ENCODE measurements at regions not wholly inside any gene's neighbourhood (a gene's known extent, or its start where the extent isn't known, plus 50 kb on each side); places are given as distances from the start of the nearest gene placed in this dataset.

DNA sequence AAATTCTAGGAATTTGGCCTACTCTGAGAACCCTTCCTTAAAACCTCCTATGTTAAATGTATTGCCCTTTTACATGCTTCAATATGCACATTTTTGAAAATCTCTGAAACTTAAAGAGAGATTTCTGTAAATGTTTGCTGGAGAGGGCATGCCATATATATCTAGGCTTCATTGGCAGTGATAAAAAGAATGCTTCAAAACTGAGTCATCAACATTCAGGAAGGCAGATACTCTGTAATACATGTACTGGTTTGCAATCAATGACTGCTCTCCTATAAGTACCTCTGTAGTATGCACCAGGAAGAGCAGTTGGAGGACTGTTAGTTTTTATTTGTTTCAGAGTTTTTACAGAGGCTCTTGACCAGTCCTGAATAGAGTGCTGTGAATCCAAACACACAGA lies 739.9 kb downstream of the SLC16A7 start:
- Histone ChIP-seq H3K9ac (ENCODE audit: low read depth in 1 of 2, low read length in 2 of 2) (no peak overlapping the region), H3K4me3 (ENCODE audit: low read depth in 1 of 3, low read length in 3 of 3) (no peak overlapping the region), H3K27me3 (ENCODE audit: control insufficient read depth in 4 of 4, insufficient read depth in 4 of 4, low read length in 3 of 4) (no peaks in the 10 kb centered on the region), H3K36me3 (ENCODE audit: control insufficient read depth in 4 of 4, insufficient read depth in 3 of 4, low read depth in 1 of 4, low read length in 3 of 4) (no peaks in the 10 kb centered on the region), H3K9me3 (ENCODE audit: control insufficient read depth in 4 of 4, low read length in 3 of 4) (no peaks in the 10 kb centered on the region), H3K27ac (ENCODE audit: low read depth in 1 of 2, low read length in 2 of 2) (no peak overlapping the region), H3K4me1 (ENCODE audit: control insufficient read depth in 4 of 4, insufficient read depth in 4 of 4, low read length in 3 of 4) (no peaks in the 10 kb centered on the region)
- no peak for DNase-seq (ENCODE audit: low spot score)
- TF ChIP-seq RAD21 (IDR thresholded peaks at IDR 0.05) = no peak
- TF ChIP-seq, protein P1, sequence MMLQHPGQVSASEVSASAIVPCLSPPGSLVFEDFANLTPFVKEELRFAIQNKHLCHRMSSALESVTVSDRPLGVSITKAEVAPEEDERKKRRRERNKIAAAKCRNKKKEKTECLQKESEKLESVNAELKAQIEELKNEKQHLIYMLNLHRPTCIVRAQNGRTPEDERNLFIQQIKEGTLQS (IDR thresholded peaks at IDR 0.05) = no peak

DNA sequence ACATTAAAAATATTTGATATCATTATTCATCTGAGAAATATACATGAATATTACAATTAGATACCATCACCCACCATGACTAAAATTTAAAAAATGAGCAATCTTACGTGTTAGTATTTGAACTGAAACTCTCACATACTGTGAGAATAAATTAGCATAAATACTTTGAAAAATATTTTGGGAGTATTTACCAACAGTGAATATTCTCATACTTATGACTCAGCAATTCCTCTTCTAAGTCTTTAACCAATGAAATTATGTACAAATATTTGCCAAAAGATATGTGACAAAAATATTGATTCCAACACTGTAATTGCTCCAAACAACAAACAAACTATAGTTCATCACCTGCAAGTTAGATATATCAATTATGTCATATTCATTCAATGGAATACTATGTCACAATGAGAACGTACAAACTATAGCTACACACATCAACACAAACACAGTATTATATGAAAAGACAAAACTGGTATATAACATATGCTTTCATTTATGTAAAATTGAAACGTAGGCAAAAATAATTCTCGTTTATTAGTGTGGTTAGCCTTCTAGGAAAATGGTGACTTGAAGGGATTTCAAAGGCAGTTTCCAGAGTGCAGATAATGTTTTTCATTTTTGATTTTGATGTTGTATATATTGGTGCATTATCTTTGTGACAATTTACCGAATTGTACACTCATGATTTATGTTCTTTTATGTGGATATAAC lies 742.2 kb downstream of the SLC16A7 start:
- no peak for DNase-seq (ENCODE audit: low spot score)
- no peak overlapping the region for H3K27ac ChIP-seq (ENCODE audit: low read depth in 1 of 2, low read length in 2 of 2)
- H3K4me3 ChIP-seq (ENCODE audit: low read depth in 1 of 3, low read length in 3 of 3) = no peak overlapping the region
- H3K9me3 ChIP-seq (ENCODE audit: control insufficient read depth in 4 of 4, low read length in 3 of 4) = no peaks in the 10 kb centered on the region
- no peaks in the 10 kb centered on the region for H3K4me1 ChIP-seq (ENCODE audit: control insufficient read depth in 4 of 4, insufficient read depth in 4 of 4, low read length in 3 of 4)
- no peak overlapping the region for H3K9ac ChIP-seq (ENCODE audit: low read depth in 1 of 2, low read length in 2 of 2)
- no peaks in the 10 kb centered on the region for H3K36me3 ChIP-seq (ENCODE audit: control insufficient read depth in 4 of 4, insufficient read depth in 3 of 4, low read depth in 1 of 4, low read length in 3 of 4)
- WGBS = 65% methylated on average over 5 of the region's 5 CpGs
- TF ChIP-seq, protein P2, sequence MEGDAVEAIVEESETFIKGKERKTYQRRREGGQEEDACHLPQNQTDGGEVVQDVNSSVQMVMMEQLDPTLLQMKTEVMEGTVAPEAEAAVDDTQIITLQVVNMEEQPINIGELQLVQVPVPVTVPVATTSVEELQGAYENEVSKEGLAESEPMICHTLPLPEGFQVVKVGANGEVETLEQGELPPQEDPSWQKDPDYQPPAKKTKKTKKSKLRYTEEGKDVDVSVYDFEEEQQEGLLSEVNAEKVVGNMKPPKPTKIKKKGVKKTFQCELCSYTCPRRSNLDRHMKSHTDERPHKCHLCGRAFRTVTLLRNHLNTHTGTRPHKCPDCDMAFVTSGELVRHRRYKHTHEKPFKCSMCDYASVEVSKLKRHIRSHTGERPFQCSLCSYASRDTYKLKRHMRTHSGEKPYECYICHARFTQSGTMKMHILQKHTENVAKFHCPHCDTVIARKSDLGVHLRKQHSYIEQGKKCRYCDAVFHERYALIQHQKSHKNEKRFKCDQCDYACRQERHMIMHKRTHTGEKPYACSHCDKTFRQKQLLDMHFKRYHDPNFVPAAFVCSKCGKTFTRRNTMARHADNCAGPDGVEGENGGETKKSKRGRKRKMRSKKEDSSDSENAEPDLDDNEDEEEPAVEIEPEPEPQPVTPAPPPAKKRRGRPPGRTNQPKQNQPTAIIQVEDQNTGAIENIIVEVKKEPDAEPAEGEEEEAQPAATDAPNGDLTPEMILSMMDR (IDR thresholded peaks at IDR 0.05; ENCODE audit: low read depth, low read length, missing input control) = no peak
- TF ChIP-seq, protein P1 (IDR thresholded peaks at IDR 0.05) = no peak
- TF ChIP-seq HNF4A (conservative IDR thresholded peaks at IDR 0.05) (no peak), RAD21 (IDR thresholded peaks at IDR 0.05) (no peak), FOXA1 (IDR thresholded peaks at IDR 0.05) (no peak), SP1 (IDR thresholded peaks at IDR 0.05) (no peak), RXRA (IDR thresholded peaks at IDR 0.05) (no peak), NR2F2 (IDR thresholded peaks at IDR 0.05) (no peak), GABPA (IDR thresholded peaks at IDR 0.05 in 1 of 2, conservative IDR thresholded peaks at IDR 0.05 in 1 of 2) (no peak), EGR1 (IDR thresholded peaks at IDR 0.05; ENCODE audit: low read depth in 2 of 2) (no peak), TAF1 (conservative IDR thresholded peaks at IDR 0.05) (no peak), HNF4G (IDR thresholded peaks at IDR 0.05) (no peak), JUND (IDR thresholded peaks at IDR 0.05) (no peak), FOXA2 (IDR thresholded peaks at IDR 0.05) (no peak), YY1 (IDR thresholded peaks at IDR 0.05) (no peak)
- TF ChIP-seq, protein P3, sequence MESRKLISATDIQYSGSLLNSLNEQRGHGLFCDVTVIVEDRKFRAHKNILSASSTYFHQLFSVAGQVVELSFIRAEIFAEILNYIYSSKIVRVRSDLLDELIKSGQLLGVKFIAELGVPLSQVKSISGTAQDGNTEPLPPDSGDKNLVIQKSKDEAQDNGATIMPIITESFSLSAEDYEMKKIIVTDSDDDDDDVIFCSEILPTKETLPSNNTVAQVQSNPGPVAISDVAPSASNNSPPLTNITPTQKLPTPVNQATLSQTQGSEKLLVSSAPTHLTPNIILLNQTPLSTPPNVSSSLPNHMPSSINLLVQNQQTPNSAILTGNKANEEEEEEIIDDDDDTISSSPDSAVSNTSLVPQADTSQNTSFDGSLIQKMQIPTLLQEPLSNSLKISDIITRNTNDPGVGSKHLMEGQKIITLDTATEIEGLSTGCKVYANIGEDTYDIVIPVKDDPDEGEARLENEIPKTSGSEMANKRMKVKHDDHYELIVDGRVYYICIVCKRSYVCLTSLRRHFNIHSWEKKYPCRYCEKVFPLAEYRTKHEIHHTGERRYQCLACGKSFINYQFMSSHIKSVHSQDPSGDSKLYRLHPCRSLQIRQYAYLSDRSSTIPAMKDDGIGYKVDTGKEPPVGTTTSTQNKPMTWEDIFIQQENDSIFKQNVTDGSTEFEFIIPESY (IDR thresholded peaks at IDR 0.05) = no peak
- TF ChIP-seq, protein P4, sequence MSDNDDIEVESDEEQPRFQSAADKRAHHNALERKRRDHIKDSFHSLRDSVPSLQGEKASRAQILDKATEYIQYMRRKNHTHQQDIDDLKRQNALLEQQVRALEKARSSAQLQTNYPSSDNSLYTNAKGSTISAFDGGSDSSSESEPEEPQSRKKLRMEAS (IDR thresholded peaks at IDR 0.05) = no peak
- TF ChIP-seq, protein P5, sequence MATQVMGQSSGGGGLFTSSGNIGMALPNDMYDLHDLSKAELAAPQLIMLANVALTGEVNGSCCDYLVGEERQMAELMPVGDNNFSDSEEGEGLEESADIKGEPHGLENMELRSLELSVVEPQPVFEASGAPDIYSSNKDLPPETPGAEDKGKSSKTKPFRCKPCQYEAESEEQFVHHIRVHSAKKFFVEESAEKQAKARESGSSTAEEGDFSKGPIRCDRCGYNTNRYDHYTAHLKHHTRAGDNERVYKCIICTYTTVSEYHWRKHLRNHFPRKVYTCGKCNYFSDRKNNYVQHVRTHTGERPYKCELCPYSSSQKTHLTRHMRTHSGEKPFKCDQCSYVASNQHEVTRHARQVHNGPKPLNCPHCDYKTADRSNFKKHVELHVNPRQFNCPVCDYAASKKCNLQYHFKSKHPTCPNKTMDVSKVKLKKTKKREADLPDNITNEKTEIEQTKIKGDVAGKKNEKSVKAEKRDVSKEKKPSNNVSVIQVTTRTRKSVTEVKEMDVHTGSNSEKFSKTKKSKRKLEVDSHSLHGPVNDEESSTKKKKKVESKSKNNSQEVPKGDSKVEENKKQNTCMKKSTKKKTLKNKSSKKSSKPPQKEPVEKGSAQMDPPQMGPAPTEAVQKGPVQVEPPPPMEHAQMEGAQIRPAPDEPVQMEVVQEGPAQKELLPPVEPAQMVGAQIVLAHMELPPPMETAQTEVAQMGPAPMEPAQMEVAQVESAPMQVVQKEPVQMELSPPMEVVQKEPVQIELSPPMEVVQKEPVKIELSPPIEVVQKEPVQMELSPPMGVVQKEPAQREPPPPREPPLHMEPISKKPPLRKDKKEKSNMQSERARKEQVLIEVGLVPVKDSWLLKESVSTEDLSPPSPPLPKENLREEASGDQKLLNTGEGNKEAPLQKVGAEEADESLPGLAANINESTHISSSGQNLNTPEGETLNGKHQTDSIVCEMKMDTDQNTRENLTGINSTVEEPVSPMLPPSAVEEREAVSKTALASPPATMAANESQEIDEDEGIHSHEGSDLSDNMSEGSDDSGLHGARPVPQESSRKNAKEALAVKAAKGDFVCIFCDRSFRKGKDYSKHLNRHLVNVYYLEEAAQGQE (IDR thresholded peaks at IDR 0.05) = no peak
- H3K27me3 ChIP-seq (ENCODE audit: control insufficient read depth in 4 of 4, insufficient read depth in 4 of 4, low read length in 3 of 4) = no peaks in the 10 kb centered on the region
